SK-N-MC (cell line): ENCODE measurements at regions not wholly inside any gene's neighbourhood (a gene's known extent, or its start where the extent isn't known, plus 50 kb on each side); places are given as distances from the start of the nearest gene placed in this dataset.

ENCODE experiments used
- EZH2 ChIP-seq: fragments of 200-600 bp; sonication (generic); IDR thresholded peaks from one replicate; pipeline ENCODE4 v1.6.1; 2017; ENCODE audit warnings: antibody characterized with exemption
- FOXP2 ChIP-seq: optimal IDR thresholded peaks from 2 replicates; pipeline ENCODE3; 2011; ENCODE audit warnings: mild to moderate bottlenecking, moderate library complexity; ENCODE audit not compliant: insufficient read depth; ENCODE audit errors: extremely low read length, control extremely low read depth
- POLR2AphosphoS5 ChIP-seq: IDR thresholded peaks from 2 replicates; pipeline ENCODE4 v1.6.1; 2012; ENCODE audit warnings: mild to moderate bottlenecking, low read depth, low read length, borderline replicate concordance

- TF ChIP-seq POLR2AphosphoS5: no peak
- no peak for TF ChIP-seq FOXP2
- no peak for TF ChIP-seq EZH2
Observed at GRCh38 chr14:86936556-86936955, 1056.4 kb downstream of the GALC start.
